HuH-7 (cell line): ENCODE measurements at regions not wholly inside any gene's neighbourhood (a gene's known extent, or its start where the extent isn't known, plus 50 kb on each side); places are given as distances from the start of the nearest gene placed in this dataset.

Source experiments
- DNase-seq: peaks from one replicate; pipeline ENCODE4 v3.0.0; 2011; ENCODE audit warnings: low spot score

DNA sequence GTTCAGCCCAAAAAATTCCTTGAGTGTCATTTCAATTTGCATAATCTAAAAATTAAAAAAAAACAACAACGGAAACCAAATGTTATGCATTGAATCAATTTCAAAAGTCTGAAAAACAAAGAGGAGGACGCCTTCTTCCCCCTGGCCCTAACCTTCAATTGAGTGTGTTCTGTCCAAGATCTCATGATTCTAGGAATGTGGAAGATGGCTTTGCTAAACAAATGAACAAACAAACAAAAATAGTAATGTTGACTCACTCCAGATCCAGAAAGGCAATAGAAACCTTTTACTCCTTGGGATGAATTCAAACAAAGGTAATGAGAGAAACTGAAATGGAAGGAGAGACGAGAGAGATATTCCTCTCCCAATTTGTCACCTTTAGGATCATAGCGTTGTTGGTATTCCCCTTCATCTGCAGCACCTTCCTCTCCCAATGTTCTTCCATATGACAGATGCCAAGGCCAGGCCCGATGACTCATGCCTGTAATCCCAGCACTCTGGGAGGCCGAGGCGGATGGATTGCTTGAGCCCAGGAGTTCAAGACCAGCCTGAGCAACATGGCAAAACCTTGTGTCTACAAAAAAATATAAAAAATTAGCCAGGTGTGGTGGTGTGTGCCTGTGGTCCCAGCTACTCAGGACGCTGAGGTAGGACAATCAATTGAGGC lies 109.2 kb upstream of the ADGRF1 start:
- no peak for DNase-seq

- no peak for DNase-seq
Observed at GRCh38 chr6:47149554-47149953, 107.4 kb upstream of the ADGRF1 start.

- DNase-seq, result no peak
Observed at GRCh38 chr6:47149066-47149465, 106.9 kb upstream of the ADGRF1 start.

GRCh38 chr6:47147836-47148344 lies 105.8 kb upstream of the ADGRF1 start:
- DNase-seq, result no peak

DNA sequence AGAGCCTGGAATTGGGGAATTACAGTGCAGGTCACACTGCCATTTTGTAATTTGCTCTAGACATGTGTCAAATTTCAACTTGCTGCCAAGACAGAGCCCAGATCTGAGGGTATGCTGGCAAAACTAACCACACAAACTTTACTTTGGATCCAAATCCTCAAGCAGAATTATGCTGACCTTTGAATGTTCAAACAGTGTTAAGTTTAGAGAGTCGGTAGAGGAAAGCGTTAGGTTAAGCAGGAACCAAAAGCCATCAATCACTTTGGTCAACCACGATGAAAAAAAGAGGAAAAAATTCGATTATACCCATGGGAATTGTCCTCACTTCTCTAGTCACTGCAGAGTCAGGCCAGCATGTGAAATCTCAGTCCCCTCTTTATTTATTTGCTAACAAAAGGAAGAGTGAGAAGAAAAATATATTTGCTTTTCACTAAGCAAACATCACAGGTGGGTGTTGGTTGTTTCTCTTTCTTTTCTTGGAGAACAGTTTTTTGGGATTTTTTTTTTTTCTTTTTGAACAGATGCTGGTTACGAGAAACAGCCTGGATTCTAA lies 105.1 kb upstream of the ADGRF1 start:
- no peak for DNase-seq

GRCh38 chr6:47146431-47147174 lies 104.5 kb upstream of the ADGRF1 start:
- no peak for DNase-seq

DNA sequence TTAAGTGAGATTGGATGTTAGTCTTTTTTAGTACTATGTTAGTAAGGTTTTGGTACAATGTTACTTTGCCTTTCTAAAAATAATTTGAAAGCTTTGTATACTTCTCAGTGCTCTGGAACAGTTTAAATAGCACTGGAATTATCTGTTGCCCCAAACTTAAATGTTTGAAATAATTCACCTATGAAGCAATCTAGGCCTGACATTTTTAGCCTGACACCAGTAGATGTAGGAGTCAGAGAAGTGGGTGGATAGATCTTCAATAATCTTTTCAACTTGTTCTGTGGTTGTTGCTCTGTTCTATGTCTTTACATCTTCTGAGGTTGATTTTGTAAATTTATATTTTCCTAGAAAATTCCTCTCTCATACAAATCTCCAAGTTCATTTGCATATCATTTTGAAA lies 103.1 kb upstream of the ADGRF1 start:
- DNase-seq, result no peak

GRCh38 chr6:47144306-47144705 lies 102.2 kb upstream of the ADGRF1 start:
- DNase-seq, result no peak

DNA sequence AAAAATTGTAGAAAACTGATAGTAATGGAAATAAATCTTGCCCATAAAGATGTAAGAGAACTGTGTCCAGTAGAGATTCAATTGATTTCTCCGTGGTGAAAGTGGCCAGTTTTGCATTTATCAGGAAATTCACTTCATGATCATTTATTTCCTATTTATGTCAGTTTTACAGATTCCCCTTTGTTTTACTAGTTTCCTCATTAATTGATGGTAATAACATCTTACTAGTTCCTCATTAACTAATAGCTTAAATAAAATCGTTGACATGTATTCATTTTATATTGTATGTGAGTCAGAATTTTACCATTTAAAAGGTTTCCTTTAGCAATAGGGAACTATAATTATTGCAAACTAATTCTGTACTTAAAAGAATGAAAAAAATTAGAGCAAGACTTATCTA lies 99.8 kb upstream of the ADGRF1 start:
- DNase-seq, result no peak

DNA sequence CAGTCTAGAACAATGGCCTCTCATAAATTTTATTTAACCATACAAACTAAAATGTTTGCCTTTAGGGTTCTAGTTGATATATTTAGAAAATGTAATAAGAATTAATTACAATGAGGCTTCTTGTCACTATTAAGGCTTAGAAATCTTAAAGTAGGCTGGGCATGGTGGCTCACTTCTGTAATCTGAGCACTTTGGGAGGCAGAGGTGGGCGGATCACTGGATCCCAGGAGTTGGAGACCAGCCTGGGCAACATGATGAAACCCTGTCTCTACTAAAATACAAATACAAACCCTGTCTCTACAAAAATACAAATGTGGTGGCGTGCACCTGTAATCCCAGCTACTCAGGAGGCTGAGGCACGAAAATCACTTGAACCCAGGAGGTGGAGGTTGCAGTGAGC lies 99.0 kb upstream of the ADGRF1 start:
- no peak for DNase-seq

- no peak for DNase-seq
Observed at GRCh38 chr6:47138046-47138445, 95.9 kb upstream of the ADGRF1 start.

DNA sequence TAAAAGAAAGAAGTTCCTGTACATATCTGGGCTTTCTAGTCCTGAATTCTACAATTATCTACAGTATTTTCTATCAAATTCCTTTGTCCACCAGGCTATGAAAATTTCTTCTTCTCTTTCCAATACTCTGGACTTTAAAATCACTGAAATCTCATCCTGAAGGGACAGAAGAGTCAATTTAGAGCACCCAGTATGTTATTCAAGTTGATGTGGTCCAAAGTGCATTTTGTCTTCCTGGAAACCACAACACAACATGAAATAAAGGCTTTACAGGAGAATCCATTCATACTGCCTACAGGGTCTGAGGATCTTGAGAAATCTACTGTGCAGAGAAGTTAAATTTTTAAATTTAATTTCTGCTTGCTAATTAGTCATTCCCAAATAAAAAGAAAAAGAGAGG lies 94.9 kb upstream of the ADGRF1 start:
- no peak for DNase-seq

GRCh38 chr6:47135772-47136171 lies 93.6 kb upstream of the ADGRF1 start:
- no peak for DNase-seq

GRCh38 chr6:47134476-47135189 lies 92.5 kb upstream of the ADGRF1 start:
- no peak for DNase-seq

- no peak for DNase-seq
Observed at GRCh38 chr6:47133230-47134000, 91.3 kb upstream of the ADGRF1 start.

DNA sequence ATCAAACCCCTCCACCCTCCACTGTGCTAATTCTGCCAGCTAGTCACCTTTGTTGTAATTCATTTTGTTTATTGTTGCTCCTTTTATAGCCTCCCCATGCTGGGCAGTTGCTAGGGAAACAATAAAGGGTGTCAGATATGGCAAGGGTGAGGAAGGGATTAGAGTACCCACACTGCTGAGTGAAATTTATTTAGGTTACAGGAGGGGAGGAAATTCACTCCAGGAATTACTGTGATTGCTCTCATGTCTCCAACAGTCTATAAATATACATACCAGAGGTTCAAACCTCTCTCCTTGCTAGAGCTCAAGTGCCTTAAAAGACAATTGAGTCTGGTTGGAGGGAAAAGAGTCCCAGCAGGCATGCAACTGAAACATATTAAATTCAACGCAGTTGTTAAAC lies 90.6 kb upstream of the ADGRF1 start:
- DNase-seq, result no peak

DNA sequence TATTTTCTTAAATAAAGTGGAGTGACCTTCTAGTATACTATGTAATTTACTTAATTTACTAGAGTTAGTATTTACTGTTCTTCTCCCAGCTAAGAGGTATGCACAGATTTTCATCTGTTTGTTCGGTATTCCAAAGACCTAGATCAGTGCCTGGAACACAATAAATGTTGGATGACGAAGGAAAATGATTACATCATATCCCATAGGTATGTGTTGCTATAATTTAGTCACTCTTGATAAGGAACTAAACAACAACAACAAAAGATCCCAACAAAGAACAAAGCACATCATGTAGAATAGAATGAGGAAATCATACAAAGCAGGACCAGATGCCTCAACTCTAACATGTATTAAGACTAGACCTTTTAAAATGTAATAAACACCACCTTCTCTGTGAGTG lies 89.6 kb upstream of the ADGRF1 start:
- DNase-seq, result no peak

GRCh38 chr6:47130086-47130485 lies 88.0 kb upstream of the ADGRF1 start:
- DNase-seq, result no peak

DNA sequence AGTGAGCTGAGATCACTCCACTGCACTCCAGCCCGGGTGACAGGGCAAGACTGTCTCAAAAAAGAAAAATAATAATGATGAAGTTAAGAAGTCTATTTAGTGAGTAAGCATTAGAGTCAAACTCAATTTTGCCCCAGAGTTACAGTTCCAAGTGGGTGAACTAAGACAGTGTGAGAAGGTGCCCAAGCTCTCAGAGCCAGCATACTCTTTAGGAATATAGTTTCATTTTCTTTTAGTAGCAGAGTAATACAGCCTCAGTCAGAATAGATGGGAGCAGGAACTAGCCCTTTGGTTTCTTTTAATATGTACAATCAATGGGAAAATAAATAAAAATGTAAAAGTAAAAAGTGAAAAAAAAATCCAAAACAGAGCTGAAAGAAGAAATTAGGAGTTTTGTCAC lies 87.0 kb upstream of the ADGRF1 start:
- no peak for DNase-seq

DNA sequence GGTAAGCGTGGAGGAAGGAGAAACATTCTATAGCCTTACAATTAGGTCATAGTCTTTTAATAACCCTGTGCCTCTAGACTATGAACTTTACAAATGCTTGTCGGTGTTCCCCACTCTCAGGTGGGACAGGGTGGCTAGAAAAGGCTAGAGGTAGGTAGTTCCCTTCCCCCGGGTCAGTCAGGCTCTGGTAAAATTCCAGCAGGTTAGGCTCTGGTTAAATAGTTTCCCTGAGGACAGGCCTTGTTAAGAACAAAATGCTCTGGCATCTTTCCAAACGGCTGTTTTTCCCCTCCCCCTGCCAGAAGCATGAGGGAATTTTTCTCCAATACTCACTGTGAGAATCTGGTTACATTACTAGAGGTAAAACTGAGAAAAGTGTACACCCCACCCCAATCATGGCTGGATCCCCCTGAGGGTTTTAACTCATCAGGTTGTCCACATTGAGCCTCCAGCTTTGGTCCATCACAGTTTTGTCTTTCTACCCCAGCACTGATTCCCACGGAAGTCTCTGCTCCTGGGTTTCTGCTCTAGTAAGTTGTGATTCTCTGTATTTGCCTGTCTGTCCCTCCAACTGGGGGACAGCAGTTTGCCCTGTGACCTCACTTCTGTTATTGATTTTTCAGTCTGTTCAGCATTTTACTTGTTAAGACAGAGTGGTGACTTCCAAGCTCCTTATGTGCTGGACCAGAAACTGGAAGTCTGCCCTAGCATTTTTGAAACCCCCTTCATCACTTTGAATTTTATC lies 84.7 kb upstream of the ADGRF1 start:
- no peak for DNase-seq

GRCh38 chr6:47118611-47119010 lies 76.5 kb upstream of the ADGRF1 start:
- no peak for DNase-seq
